HL-60 (cell line): ENCODE measurements at regions not wholly inside any gene's neighbourhood (a gene's known extent, or its start where the extent isn't known, plus 50 kb on each side); places are given as distances from the start of the nearest gene placed in this dataset.

Experiments
- CTCF ChIP-seq: IDR thresholded peaks from one replicate; pipeline ENCODE4 v1.5.1; 2011; ENCODE audit warnings: low read length, control low read depth, inconsistent platforms; ENCODE audit not compliant: insufficient read depth
- GABPA ChIP-seq: IDR thresholded peaks from 2 replicates; pipeline ENCODE4 v1.6.1; 2012; ENCODE audit warnings: low read depth
- POLR2AphosphoS5 ChIP-seq: IDR thresholded peaks from 2 replicates; pipeline ENCODE4 v1.6.1; 2012; ENCODE audit warnings: low read depth
- REST ChIP-seq: IDR thresholded peaks from 2 replicates; pipeline ENCODE4 v1.6.1; 2012; ENCODE audit warnings: low read depth; ENCODE audit not compliant: insufficient replicate concordance
- SPI1 ChIP-seq: IDR thresholded peaks from 2 replicates; pipeline ENCODE4 v1.6.1; 2012; ENCODE audit warnings: low read depth, mild to moderate bottlenecking, borderline replicate concordance

- TF ChIP-seq CTCF, result no peak
- TF ChIP-seq POLR2AphosphoS5, result no peak
- TF ChIP-seq REST, result no peak
- no peak for TF ChIP-seq GABPA
- TF ChIP-seq SPI1, result no peak
Observed at GRCh38 chr3:190970560-190970959, 108.1 kb upstream of the GMNC start.
